PC-3 (cell line): ENCODE measurements at regions not wholly inside any gene's neighbourhood (a gene's known extent, or its start where the extent isn't known, plus 50 kb on each side); places are given as distances from the start of the nearest gene placed in this dataset.

Source experiments
- ATAC-seq: fragments of 200-7000 bp; cut with Tn5 transposase; 2 replicates; pipeline ENCODE4 v1.9.1; 2020; ENCODE audit warnings: mild to moderate bottlenecking, moderate library complexity
- BruUV-seq: library from RNA; stranded (reverse); fragments of 400-500 nt; replicated peaks from 2 replicates; lab custom pipeline; 2021; lab: Mats Ljungman, UMichigan
- CTCF ChIA-PET: fragments of 300-600 bp; sonication (Branson Sonifier 250); formaldehyde crosslinking; loops from one replicate; lab custom pipeline; 2022; ENCODE audit warnings: antibody characterized with exemption; lab: Charles Lee
- POLR2A ChIA-PET: fragments of 300-600 bp; sonication (Branson Sonifier 250); formaldehyde crosslinking; loops from one replicate; lab custom pipeline; 2022; ENCODE audit warnings: antibody characterized with exemption; ENCODE audit not compliant: unreplicated experiment; lab: Charles Lee
- DNase-seq: peaks from one replicate; pipeline ENCODE4 v3.0.0-alpha.2; 2015
- H2AFZ ChIP-seq: fragments of 300-600 bp; sonication (generic); 2 replicates; pipeline ENCODE4 v1.6.0; 2016; ENCODE audit warnings: antibody characterized with exemption, low read length
- H3F3A ChIP-seq: fragments of 300-600 bp; sonication (generic); one replicate; pipeline ENCODE4 v1.6.0; 2017; ENCODE audit warnings: antibody characterized with exemption, low read length, control low read depth, mild to moderate bottlenecking; ENCODE audit not compliant: unreplicated experiment
- H3K27ac ChIP-seq: fragments of 300-600 bp; sonication (generic); 2 replicates; pipeline ENCODE4 v1.5.1; 2016; ENCODE audit warnings: mild to moderate bottlenecking, low read length
- H3K27me3 ChIP-seq: fragments of 300-600 bp; sonication (generic); 2 replicates; pipeline ENCODE4 v1.6.1; 2016; ENCODE audit warnings: low read length, mixed read lengths
- H3K36me3 ChIP-seq: fragments of 300-600 bp; sonication (generic); 2 replicates; pipeline ENCODE4 v1.6.1; 2016; ENCODE audit warnings: low read depth, mixed run types, low read length, mixed read lengths
- H3K4me1 ChIP-seq: fragments of 300-600 bp; sonication (generic); 2 replicates; pipeline ENCODE4 v1.5.1; 2016; ENCODE audit warnings: low read length; ENCODE audit not compliant: insufficient read depth
- H3K4me2 ChIP-seq: fragments of 300-600 bp; sonication (generic); 2 replicates; pipeline ENCODE4 v1.6.0; 2016; ENCODE audit warnings: low read length
- H3K4me3 ChIP-seq: fragments of 300-600 bp; sonication (generic); 2 replicates; pipeline ENCODE4 v1.5.1; 2016; ENCODE audit warnings: mild to moderate bottlenecking, low read length, mixed read lengths
- H3K79me2 ChIP-seq: fragments of 300-600 bp; sonication (generic); 2 replicates; pipeline ENCODE4 v1.6.1; 2017; ENCODE audit warnings: low read length, mixed read lengths
- H3K9ac ChIP-seq: fragments of 300-600 bp; sonication (generic); 2 replicates; pipeline ENCODE4 v1.6.0; 2016; ENCODE audit warnings: mild to moderate bottlenecking, low read length
- H3K9me2 ChIP-seq: fragments of 300-600 bp; sonication (generic); replicated peaks from 2 replicates; pipeline ENCODE4 v1.6.1; 2016; ENCODE audit warnings: mixed run types, low read length, mixed read lengths
- H3K9me3 ChIP-seq: fragments of 300-600 bp; sonication (generic); 2 replicates; pipeline ENCODE4 v1.6.1; 2016; ENCODE audit warnings: low read length, mixed read lengths
- H4K20me1 ChIP-seq: fragments of 300-600 bp; sonication (generic); 2 replicates; pipeline ENCODE4 v1.6.1; 2016; ENCODE audit warnings: low read length, mixed read lengths
- EZH2 ChIP-seq: fragments of 300-600 bp; sonication (generic); IDR thresholded peaks from one replicate; pipeline ENCODE4 v1.6.1; 2017; ENCODE audit warnings: antibody characterized with exemption, mild to moderate bottlenecking, low read length; ENCODE audit not compliant: unreplicated experiment
- EZH2phosphoT487 ChIP-seq: fragments of 300-600 bp; sonication (generic); IDR thresholded peaks from 2 replicates; pipeline ENCODE4 v1.6.1; 2018; ENCODE audit warnings: mild to moderate bottlenecking, antibody characterized with exemption, low read length, borderline replicate concordance
- intact Hi-C: fragments of 100-400 bp; cut with micrococcal nuclease; formaldehyde crosslinking; loops from 2 replicates; pipeline ENCODE4 v1.9.0; 2023
- TF ChIP-seq, protein P1 (sequence below): fragments of 300-600 bp; sonication (generic); conservative IDR thresholded peaks from 2 replicates; pipeline ENCODE4 v1.5.1; 2017; ENCODE audit warnings: antibody characterized with exemption, low read depth, mild to moderate bottlenecking, low read length

- Histone ChIP-seq H3K4me2 (no peak overlapping the region), H3K36me3 (no peaks in the 10 kb centered on the region), H3K4me1 (peaks cover 24% of the 10 kb centered on the region), H3K4me3 (no peak overlapping the region), H3K9me2 (no peaks in the 10 kb centered on the region), H3F3A (no peaks in the 10 kb centered on the region), H3K27ac (no peak overlapping the region), H3K79me2 (no peaks in the 10 kb centered on the region), H4K20me1 (no peaks in the 10 kb centered on the region), H3K27me3 (no peaks in the 10 kb centered on the region), H3K9ac (no peak overlapping the region), H2AFZ (no peak overlapping the region), H3K9me3 (no peaks in the 10 kb centered on the region)
- no TSS peak for BruUV-seq
- DNase-seq: no peak
- intact Hi-C loops: no loop called here
- peak; percentile 25 for ATAC-seq
- ChIA-PET CTCF (no interaction called here), POLR2A (interaction anchor here (0.6 kb wide), 1 partner anchor 264 kb away, joined by 6 read pairs; no protein-coding TSS in a partner anchor)
- TF ChIP-seq EZH2 (no peak), EZH2phosphoT487 (no peak)
- TF ChIP-seq, protein P1, sequence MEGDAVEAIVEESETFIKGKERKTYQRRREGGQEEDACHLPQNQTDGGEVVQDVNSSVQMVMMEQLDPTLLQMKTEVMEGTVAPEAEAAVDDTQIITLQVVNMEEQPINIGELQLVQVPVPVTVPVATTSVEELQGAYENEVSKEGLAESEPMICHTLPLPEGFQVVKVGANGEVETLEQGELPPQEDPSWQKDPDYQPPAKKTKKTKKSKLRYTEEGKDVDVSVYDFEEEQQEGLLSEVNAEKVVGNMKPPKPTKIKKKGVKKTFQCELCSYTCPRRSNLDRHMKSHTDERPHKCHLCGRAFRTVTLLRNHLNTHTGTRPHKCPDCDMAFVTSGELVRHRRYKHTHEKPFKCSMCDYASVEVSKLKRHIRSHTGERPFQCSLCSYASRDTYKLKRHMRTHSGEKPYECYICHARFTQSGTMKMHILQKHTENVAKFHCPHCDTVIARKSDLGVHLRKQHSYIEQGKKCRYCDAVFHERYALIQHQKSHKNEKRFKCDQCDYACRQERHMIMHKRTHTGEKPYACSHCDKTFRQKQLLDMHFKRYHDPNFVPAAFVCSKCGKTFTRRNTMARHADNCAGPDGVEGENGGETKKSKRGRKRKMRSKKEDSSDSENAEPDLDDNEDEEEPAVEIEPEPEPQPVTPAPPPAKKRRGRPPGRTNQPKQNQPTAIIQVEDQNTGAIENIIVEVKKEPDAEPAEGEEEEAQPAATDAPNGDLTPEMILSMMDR: no peak
Measured at GRCh38 chr10:8401531-8401930, 347.0 kb downstream of the GATA3 start.

- CTCF ChIA-PET: no interaction called here
- BruUV-seq: no TSS peak
- no peak overlapping the region; the same call in 1 of the 2 replicates for H2AFZ ChIP-seq
Measured at GRCh38 chr10:8402576-8402975, 348.1 kb downstream of the GATA3 start.

More at GRCh38 chr10:8402576-8402975, 348.1 kb downstream of the GATA3 start:
- TF ChIP-seq EZH2phosphoT487 (no peak), EZH2 (no peak)
- TF ChIP-seq, protein P1: no peak
- no peak overlapping the region for H3K4me3 ChIP-seq
- intact Hi-C loops: no loop called here
- H4K20me1 ChIP-seq: no peaks in the 10 kb centered on the region
- H3K9ac ChIP-seq: no peak overlapping the region
- no peaks in the 10 kb centered on the region for H3F3A ChIP-seq
- H3K27me3 ChIP-seq: no peaks in the 10 kb centered on the region
- DNase-seq (peak; percentile 5), ATAC-seq (peak; percentile 60)
- no peaks in the 10 kb centered on the region for H3K79me2 ChIP-seq
- H3K36me3 ChIP-seq: no peaks in the 10 kb centered on the region
- no peaks in the 10 kb centered on the region for H3K9me2 ChIP-seq
- H3K27ac ChIP-seq: no peak overlapping the region
- H3K9me3 ChIP-seq: no peaks in the 10 kb centered on the region
- peaks cover 24% of the 10 kb centered on the region for H3K4me1 ChIP-seq
- POLR2A ChIA-PET: interaction anchor here (0.6 to 1.1 kb wide), 3 partner anchors 13 to 584 kb away, joined by 3 to 8 read pairs (median 5); partner anchors contain the start of gene TAF3
- H3K4me2 ChIP-seq: no peak overlapping the region
